ENCODE measurements at regions not wholly inside any gene's neighbourhood (a gene's known extent, or its start where the extent isn't known, plus 50 kb on each side); places are given as distances from the start of the nearest gene placed in this dataset.
"Not testable (repeated sequence)": the region's sequence is repeated elsewhere in the genome, so short reads cannot be mapped to it uniquely, and the experiment has no call there.

DNA sequence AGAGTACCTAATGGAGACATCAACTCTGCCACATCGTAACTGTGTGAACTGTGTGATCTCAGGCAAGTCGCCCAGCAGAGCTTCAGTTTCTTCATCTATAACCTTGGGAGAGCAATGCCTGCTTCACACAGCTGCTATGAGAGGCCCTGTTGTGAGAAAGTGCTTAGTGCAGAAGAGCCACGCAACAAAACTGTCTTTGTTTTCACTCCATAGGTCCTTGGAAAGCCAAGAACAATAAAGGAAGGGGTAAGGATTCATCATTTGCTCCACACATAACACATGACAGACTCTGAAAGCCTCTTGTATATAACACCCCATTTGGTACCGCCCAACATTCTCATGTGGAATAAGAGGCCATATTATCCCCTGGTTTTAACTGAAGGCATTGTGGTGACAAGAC lies 231.9 kb upstream of the ISX start:
- Mint-ChIP-seq H3K9me3 (ENCODE audit: unreplicated experiment) (peaks cover 62% of the 10 kb centered on the region), H3K27ac (ENCODE audit: low read depth, unreplicated experiment) (no peak overlapping the region), H3K4me1 (ENCODE audit: insufficient read depth, unreplicated experiment) (no peaks in the 10 kb centered on the region), H3K4me3 (ENCODE audit: unreplicated experiment) (no peak overlapping the region), H3K36me3 (ENCODE audit: insufficient read depth, unreplicated experiment) (no peaks in the 10 kb centered on the region), H3K27me3 (ENCODE audit: insufficient read depth, unreplicated experiment) (no peaks in the 10 kb centered on the region)
- no peak for DNase-seq (ENCODE audit: unreplicated experiment)
- CTCF ChIA-PET: no interaction called here
- no peak for TF ChIP-seq CTCF (IDR thresholded peaks at IDR 0.05; ENCODE audit: unreplicated experiment)
- intact Hi-C loops (cut with micrococcal nuclease): no loop called here
- BruUV-seq (replicated peaks): no TSS peak
- POLR2A ChIA-PET: no interaction called here

- DNase-seq (ENCODE audit: unreplicated experiment); intact Hi-C loops (cut with micrococcal nuclease); H3K4me1 Mint-ChIP-seq (ENCODE audit: insufficient read depth, unreplicated experiment); H3K36me3 Mint-ChIP-seq (ENCODE audit: insufficient read depth, unreplicated experiment); CTCF ChIA-PET; POLR2A ChIA-PET; H3K4me3 Mint-ChIP-seq (ENCODE audit: unreplicated experiment); H3K27ac Mint-ChIP-seq (ENCODE audit: low read depth, unreplicated experiment); BruUV-seq (replicated peaks); H3K27me3 Mint-ChIP-seq (ENCODE audit: insufficient read depth, unreplicated experiment): not testable (repeated sequence)
- peaks cover 66% of the 10 kb centered on the region for H3K9me3 Mint-ChIP-seq (ENCODE audit: unreplicated experiment)
These were observed 231.4 kb upstream of the ISX start for GRCh38 chr22:34834541-34834940.

DNA sequence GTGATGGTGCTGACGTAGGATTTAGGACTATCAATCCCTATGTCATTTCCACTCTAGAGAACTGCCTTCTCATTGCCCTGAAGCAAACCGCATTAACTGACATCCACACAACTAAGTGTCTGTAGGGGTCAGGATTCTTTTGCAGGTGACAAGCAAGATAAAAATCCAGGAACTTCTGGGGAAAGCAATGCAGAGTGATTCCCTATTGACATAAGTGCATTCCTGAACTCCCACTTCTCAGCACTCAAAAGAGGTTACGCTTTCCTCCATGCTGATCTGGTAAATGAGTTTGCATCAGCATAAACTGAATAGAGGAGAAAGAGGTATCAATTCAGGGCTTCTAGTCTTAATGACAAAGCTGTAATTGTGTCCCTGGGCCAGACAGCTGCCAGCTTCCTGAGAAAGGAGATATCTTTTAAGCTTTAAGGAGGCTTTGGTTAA lies 224.6 kb upstream of the ISX start:
- no peak overlapping the region for H3K27ac Mint-ChIP-seq (ENCODE audit: low read depth, unreplicated experiment)
- H3K36me3 Mint-ChIP-seq (ENCODE audit: insufficient read depth, unreplicated experiment): no peaks in the 10 kb centered on the region
- TF ChIP-seq CTCF (IDR thresholded peaks at IDR 0.05; ENCODE audit: unreplicated experiment): no peak
- BruUV-seq (replicated peaks): no TSS peak
- DNase-seq (ENCODE audit: unreplicated experiment): no peak
- no peaks in the 10 kb centered on the region for H3K4me1 Mint-ChIP-seq (ENCODE audit: insufficient read depth, unreplicated experiment)
- intact Hi-C loops (cut with micrococcal nuclease): no loop called here
- no peaks in the 10 kb centered on the region for H3K27me3 Mint-ChIP-seq (ENCODE audit: insufficient read depth, unreplicated experiment)
- ChIA-PET POLR2A (interaction anchor here (0.6 kb wide), 1 partner anchor 898 kb away, joined by 3 read pairs; no protein-coding TSS in a partner anchor), CTCF (no interaction called here)
- H3K9me3 Mint-ChIP-seq (ENCODE audit: unreplicated experiment): peaks cover 62% of the 10 kb centered on the region
- no peak overlapping the region for H3K4me3 Mint-ChIP-seq (ENCODE audit: unreplicated experiment)

GRCh38 chr22:34841911-34842310 lies 224.0 kb upstream of the ISX start:
- H3K4me3 Mint-ChIP-seq (ENCODE audit: unreplicated experiment): no peak overlapping the region
- no peak overlapping the region for H3K27ac Mint-ChIP-seq (ENCODE audit: low read depth, unreplicated experiment)
- POLR2A ChIA-PET: interaction anchor here (0.6 kb wide), 1 partner anchor 898 kb away, joined by 3 read pairs; no protein-coding TSS in a partner anchor
- no peaks in the 10 kb centered on the region for H3K4me1 Mint-ChIP-seq (ENCODE audit: insufficient read depth, unreplicated experiment)
- H3K36me3 Mint-ChIP-seq (ENCODE audit: insufficient read depth, unreplicated experiment): no peaks in the 10 kb centered on the region
- BruUV-seq (replicated peaks): no TSS peak
- H3K27me3 Mint-ChIP-seq (ENCODE audit: insufficient read depth, unreplicated experiment): no peaks in the 10 kb centered on the region
- no peak for DNase-seq (ENCODE audit: unreplicated experiment)
- TF ChIP-seq CTCF (IDR thresholded peaks at IDR 0.05; ENCODE audit: unreplicated experiment): no peak
- peaks cover 57% of the 10 kb centered on the region for H3K9me3 Mint-ChIP-seq (ENCODE audit: unreplicated experiment)
- intact Hi-C loops (cut with micrococcal nuclease): no loop called here
- CTCF ChIA-PET: no interaction called here

GRCh38 chr22:34842630-34843029 lies 223.3 kb upstream of the ISX start:
- DNase-seq (ENCODE audit: unreplicated experiment): no peak
- POLR2A ChIA-PET: no interaction called here
- H3K4me3 Mint-ChIP-seq (ENCODE audit: unreplicated experiment): no peak overlapping the region
- no peaks in the 10 kb centered on the region for H3K27me3 Mint-ChIP-seq (ENCODE audit: insufficient read depth, unreplicated experiment)
- H3K9me3 Mint-ChIP-seq (ENCODE audit: unreplicated experiment): peaks cover 50% of the 10 kb centered on the region
- no peak overlapping the region for H3K27ac Mint-ChIP-seq (ENCODE audit: low read depth, unreplicated experiment)
- H3K36me3 Mint-ChIP-seq (ENCODE audit: insufficient read depth, unreplicated experiment): no peaks in the 10 kb centered on the region
- CTCF ChIA-PET: no interaction called here
- no peaks in the 10 kb centered on the region for H3K4me1 Mint-ChIP-seq (ENCODE audit: insufficient read depth, unreplicated experiment)
- no TSS peak for BruUV-seq (replicated peaks)
- intact Hi-C loops (cut with micrococcal nuclease): no loop called here
- TF ChIP-seq CTCF (IDR thresholded peaks at IDR 0.05; ENCODE audit: unreplicated experiment): no peak

DNA sequence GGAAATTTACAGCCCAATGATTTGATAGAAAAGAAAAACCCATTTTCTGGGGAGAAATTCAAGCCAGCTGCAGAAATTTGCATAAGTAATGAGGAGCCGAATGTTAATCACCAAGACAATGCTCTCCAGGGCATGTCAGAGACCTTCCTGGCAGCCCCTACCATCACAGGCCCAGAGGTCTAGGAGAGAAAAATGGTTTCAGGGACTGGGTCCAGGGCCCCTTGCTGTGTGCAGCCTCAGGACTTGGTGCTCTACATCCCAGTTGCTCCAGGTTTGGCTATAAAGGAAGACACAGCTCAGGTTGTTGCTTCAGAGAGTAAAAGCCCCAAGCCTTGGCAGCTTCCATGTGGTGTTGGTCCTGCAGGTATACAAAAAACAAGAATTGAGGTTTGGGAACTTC lies 222.2 kb upstream of the ISX start:
- POLR2A ChIA-PET; H3K27ac Mint-ChIP-seq (ENCODE audit: low read depth, unreplicated experiment); DNase-seq (ENCODE audit: unreplicated experiment); H3K4me3 Mint-ChIP-seq (ENCODE audit: unreplicated experiment); BruUV-seq (replicated peaks); intact Hi-C loops (cut with micrococcal nuclease); H3K27me3 Mint-ChIP-seq (ENCODE audit: insufficient read depth, unreplicated experiment); H3K4me1 Mint-ChIP-seq (ENCODE audit: insufficient read depth, unreplicated experiment); CTCF ChIA-PET; H3K36me3 Mint-ChIP-seq (ENCODE audit: insufficient read depth, unreplicated experiment): not testable (repeated sequence)
- H3K9me3 Mint-ChIP-seq (ENCODE audit: unreplicated experiment): peaks cover 39% of the 10 kb centered on the region

Measured in MCF 10A (cell line).